Fibroblast of mammary gland (primary cell): ENCODE measurements at regions not wholly inside any gene's neighbourhood (a gene's known extent, or its start where the extent isn't known, plus 50 kb on each side); places are given as distances from the start of the nearest gene placed in this dataset.
"Not testable (repeated sequence)": the region's sequence is repeated elsewhere in the genome, so short reads cannot be mapped to it uniquely, and the experiment has no call there.

Experiments used
- DNase-seq: peaks from one replicate; pipeline ENCODE4 v3.0.0-alpha.2; 2010; ENCODE audit warnings: low read depth
- H3K4me3 ChIP-seq: 2 replicates; pipeline ENCODE4 v1.5.1; 2011; ENCODE audit warnings: low read depth, mild to moderate bottlenecking, low read length, moderate library complexity; ENCODE audit not compliant: control insufficient read depth
- TF ChIP-seq, protein P1 (sequence below): conservative IDR thresholded peaks from 2 replicates; pipeline ENCODE4 v1.5.1; 2011; ENCODE audit warnings: low read depth, low read length, inconsistent platforms; ENCODE audit not compliant: control insufficient read depth, insufficient read depth

DNA sequence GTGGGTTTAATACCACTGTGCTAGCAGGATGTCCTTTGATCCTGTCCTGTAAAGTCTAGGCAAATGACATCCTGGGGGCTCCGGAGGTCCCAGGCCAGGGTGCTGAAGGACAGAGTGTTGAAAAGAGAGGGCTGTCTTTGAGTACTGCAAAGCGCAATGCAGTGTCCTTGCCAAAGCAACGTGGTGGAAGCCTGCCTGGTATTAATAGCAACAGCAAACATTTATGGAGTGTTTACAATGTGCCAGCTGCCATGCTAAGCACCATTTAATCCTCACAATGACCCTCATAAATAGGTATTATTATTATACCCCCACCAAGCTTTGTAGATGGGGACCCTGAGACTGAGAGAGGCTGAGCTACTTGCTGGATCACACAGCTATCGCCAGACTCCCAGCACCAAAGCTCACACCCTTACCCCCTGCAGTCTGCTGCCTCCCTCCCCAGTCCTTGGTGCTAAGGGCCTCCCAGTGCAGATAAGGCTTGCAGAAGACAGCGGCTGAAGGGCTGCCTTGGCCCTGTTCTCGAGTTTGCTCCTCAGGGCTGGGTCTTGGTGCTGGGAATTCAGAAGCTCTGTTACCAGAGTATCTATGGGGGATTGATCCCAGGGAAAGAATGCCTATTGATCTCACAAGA is 427.7 kb downstream of the FUT8 start:
- TF ChIP-seq, protein P1, sequence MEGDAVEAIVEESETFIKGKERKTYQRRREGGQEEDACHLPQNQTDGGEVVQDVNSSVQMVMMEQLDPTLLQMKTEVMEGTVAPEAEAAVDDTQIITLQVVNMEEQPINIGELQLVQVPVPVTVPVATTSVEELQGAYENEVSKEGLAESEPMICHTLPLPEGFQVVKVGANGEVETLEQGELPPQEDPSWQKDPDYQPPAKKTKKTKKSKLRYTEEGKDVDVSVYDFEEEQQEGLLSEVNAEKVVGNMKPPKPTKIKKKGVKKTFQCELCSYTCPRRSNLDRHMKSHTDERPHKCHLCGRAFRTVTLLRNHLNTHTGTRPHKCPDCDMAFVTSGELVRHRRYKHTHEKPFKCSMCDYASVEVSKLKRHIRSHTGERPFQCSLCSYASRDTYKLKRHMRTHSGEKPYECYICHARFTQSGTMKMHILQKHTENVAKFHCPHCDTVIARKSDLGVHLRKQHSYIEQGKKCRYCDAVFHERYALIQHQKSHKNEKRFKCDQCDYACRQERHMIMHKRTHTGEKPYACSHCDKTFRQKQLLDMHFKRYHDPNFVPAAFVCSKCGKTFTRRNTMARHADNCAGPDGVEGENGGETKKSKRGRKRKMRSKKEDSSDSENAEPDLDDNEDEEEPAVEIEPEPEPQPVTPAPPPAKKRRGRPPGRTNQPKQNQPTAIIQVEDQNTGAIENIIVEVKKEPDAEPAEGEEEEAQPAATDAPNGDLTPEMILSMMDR = no peak
- no peak overlapping the region for H3K4me3 ChIP-seq
- no peak for DNase-seq

DNA sequence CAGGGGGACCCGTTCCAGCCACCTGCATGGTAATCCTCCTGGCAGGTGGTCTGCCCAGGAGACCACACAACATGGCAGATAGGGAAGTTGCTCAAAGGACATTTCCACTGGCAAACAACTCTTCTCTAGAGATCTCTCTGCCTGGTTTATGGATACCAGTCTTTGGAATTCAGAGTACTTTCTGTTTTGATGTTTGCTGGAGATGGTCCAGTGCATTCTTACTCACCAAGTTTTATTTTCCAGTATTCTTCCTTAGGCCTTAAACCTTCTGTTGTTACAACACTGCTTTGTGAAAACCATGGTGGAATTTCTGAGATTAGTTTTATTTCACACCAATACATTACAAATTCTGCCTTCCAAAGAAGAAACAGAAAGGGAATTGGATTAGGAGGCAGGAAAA is 428.3 kb downstream of the FUT8 start:
- no peak overlapping the region for H3K4me3 ChIP-seq
- TF ChIP-seq, protein P1 = no peak
- DNase-seq = peak; percentile 24

DNA sequence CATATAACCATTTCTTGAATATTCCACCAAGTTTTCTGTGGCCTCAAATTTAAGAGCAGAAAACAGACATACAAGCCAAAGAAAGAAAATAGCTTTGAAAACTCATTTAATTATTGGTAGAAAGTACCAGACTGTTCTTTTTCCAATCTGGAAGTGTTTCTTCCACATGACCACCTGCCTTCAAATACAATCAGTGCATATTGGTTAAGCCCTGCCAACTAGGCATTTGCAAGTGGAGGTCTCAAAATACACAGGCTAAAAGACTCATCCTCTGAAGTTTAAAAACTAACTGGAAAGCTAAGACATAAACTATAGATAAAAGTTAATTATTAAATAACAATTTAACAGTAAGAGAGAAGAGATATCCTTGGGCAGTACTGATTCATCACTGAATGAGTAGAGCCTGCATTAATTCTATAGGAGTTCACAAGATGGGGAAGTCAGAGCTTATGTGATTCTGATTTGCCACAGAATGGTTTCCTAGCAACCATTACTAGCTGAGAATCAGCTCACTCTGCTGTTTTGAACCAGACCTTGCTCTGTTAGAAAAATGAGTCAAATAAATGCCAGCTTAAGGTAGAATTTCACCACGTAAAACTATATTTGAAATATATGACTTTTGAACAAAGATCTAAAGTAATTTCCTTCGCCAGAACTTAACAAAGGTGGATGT is 433.8 kb downstream of the FUT8 start:
- TF ChIP-seq, protein P1 = no peak
- no peak for DNase-seq
- H3K4me3 ChIP-seq = no peak overlapping the region

DNA sequence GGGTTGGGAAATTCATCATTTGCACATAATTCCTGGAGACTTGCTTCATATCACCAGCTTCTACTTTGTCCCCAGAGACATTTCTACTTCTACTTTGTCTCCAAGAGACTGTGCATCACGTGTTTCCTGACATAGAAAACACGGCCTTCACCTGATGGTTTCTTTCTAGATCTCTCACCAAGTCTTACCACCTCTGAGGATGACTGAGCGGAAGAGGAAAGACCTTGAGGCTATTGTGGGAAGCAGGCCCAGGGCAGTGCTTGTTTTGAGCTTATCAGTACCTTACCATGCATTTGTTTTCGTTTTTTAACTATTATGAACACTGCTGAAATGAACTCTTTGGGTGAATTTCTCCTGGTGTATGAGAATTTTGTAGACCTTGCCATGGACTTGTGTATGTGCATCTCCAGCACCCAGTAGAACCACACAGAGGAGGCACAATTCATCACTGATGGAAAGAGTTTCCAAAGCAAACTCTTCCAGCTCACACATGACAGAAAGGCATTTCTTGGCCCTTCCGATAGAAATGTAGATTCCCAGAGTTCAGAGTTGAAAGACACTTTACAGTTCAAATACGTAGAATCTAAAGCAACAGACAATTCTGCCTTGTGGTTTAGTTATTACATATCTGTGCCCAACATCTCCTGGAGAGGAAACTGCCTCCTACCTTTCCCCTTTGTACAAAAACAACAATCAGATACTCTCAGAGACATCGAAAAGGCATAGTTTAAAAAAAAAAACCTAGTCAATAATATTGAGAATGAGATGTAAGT is 434.7 kb downstream of the FUT8 start:
- TF ChIP-seq, protein P1 = no peak
- DNase-seq = no peak
- no peak overlapping the region for H3K4me3 ChIP-seq

DNA sequence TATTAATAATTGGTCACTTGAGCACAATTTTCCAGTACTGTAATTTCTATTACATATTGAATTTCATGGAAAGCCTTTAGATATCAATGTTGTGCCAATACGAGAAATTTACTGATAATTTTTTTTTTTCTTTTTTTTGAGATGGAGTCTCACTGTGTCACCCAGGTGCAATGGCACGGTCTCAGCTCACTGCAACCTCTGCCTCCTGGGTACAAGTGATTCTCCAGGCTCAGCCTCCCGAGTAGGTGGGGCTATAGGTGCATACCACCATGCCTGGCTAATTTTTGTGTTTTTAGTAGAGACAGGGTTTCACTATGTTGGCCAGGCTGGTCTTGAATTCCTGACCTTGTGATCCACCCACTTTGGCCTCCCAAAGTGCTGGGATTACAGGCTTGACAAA is 435.4 kb downstream of the FUT8 start:
- DNase-seq, H3K4me3 ChIP-seq: not testable (repeated sequence)

DNA sequence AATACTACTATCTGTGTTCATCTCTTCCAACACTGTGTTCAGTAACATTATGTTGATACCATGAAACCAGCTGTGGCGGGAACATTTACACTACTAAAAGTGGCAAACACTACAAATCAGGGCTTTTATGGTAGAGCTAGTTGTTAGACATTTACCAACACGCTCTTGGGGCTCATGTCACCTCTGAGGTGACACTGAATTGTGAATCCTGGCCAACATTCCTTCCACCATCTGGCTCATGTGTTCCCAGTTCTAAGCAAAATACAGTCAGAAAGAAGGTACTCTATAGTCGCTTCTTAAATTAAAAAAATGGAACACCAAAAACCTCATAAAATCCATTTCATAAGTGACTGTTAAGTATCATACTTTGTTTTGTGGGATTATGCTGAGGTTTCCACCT is 436.6 kb downstream of the FUT8 start:
- TF ChIP-seq, protein P1 = no peak
- no peak for DNase-seq
- H3K4me3 ChIP-seq = no peak overlapping the region

DNA sequence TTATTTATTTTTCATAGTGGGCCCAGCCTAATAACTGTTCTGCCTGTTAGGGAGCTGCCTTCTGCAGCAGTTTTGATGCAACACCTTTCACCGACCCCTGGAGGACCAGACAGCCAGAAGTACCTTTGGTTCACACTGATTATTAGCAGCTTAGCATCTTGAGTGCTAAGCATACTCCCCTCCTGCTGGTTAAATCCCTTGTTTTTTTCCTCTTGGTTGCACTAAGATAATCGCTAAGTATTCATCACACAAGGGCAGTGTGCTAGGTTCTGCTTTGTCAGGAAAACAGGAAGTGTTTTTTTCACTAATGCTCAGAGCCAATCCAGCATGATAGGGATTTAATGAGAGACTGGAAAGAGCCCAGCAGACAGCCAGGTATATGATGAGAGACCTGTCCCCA is 437.0 kb downstream of the FUT8 start:
- TF ChIP-seq, protein P1 = no peak
- H3K4me3 ChIP-seq = no peak overlapping the region
- DNase-seq = no peak
